ENCODE measurements at regions not wholly inside any gene's neighbourhood (a gene's known extent, or its start where the extent isn't known, plus 50 kb on each side); places are given as distances from the start of the nearest gene placed in this dataset.

GRCh38 chrX:51420610-51421009 is 75.8 kb downstream of the NUDT11 start (continued):
- TF ChIP-seq DMBX1 (CRISPR knock-in tag; IDR thresholded peaks at IDR 0.05; ENCODE audit: borderline replicate concordance): no peak
- no peak for TF ChIP-seq RBM39 (optimal IDR thresholded peaks at IDR 0.05; ENCODE audit: low read depth, low read length)
- no peak for TF ChIP-seq ZNF282 (CRISPR knock-in tag; IDR thresholded peaks at IDR 0.05)
- no peak for TF ChIP-seq MYBL2 (IDR thresholded peaks at IDR 0.05; ENCODE audit: low read depth)
- TF ChIP-seq MYBL2 (CRISPR knock-in tag; IDR thresholded peaks at IDR 0.05; ENCODE audit: borderline replicate concordance): no peak
- TF ChIP-seq ID3 (CRISPR knock-in tag; IDR thresholded peaks at IDR 0.05): no peak
- no peak for TF ChIP-seq ID3 (tag; IDR thresholded peaks at IDR 0.05)
- no peak for TF ChIP-seq RREB1 (CRISPR knock-in tag; IDR thresholded peaks at IDR 0.05)
- no peak for TF ChIP-seq THAP12 (CRISPR knock-in tag; IDR thresholded peaks at IDR 0.05)
- no peak for TF ChIP-seq EP300 (IDR thresholded peaks at IDR 0.05; ENCODE audit: low read length)
- no peak for TF ChIP-seq KDM2B (CRISPR knock-in tag; IDR thresholded peaks at IDR 0.05)
- no peak for TF ChIP-seq CBX8 (IDR thresholded peaks at IDR 0.05; ENCODE audit: borderline replicate concordance, extremely low read depth, low read depth, low read length, poor library complexity, severe bottlenecking)
- no peak for TF ChIP-seq ATF4 (CRISPR knock-in tag; IDR thresholded peaks at IDR 0.05)
- no peak for TF ChIP-seq WHSC1 (IDR thresholded peaks at IDR 0.05; ENCODE audit: low read length)
- no peak for TF ChIP-seq ZNF239 (CRISPR knock-in tag; IDR thresholded peaks at IDR 0.05)
- no peak for TF ChIP-seq HDAC3 (IDR thresholded peaks at IDR 0.05; ENCODE audit: borderline replicate concordance, partially characterized antibody)
- TF ChIP-seq SMAD2 (IDR thresholded peaks at IDR 0.05; ENCODE audit: low read depth, low read length): no peak
